A673 (cell line): ENCODE measurements at regions not wholly inside any gene's neighbourhood (a gene's known extent, or its start where the extent isn't known, plus 50 kb on each side); places are given as distances from the start of the nearest gene placed in this dataset.

ENCODE experiments used
- BruUV-seq: library from RNA; stranded (reverse); fragments of 400-500 nt; replicated peaks from 2 replicates; lab custom pipeline; 2021; lab: Mats Ljungman, UMichigan
- CTCF ChIA-PET: fragments of 300-600 bp; sonication (Branson Sonifier 250); formaldehyde crosslinking; loops from one replicate; lab custom pipeline; 2022; ENCODE audit warnings: antibody characterized with exemption; lab: Charles Lee
- POLR2A ChIA-PET: fragments of 300-600 bp; sonication (Branson Sonifier 250); formaldehyde crosslinking; loops from one replicate; lab custom pipeline; 2022; ENCODE audit warnings: antibody characterized with exemption; ENCODE audit not compliant: low non-redundant PET; lab: Charles Lee
- DNase-seq: peaks from one replicate; pipeline ENCODE4 v3.0.0-alpha.2; 2015; ENCODE audit warnings: low spot score
- H3K27ac ChIP-seq: fragments of 200-600 bp; sonication (generic); 2 replicates; pipeline ENCODE4 v1.5.1; 2016; ENCODE audit warnings: mixed run types, low read depth, mild to moderate bottlenecking, mixed read lengths, antibody characterized with exemption, low read length; ENCODE audit not compliant: poor library complexity, severe bottlenecking
- H3K27me3 ChIP-seq: fragments of 200-600 bp; sonication (generic); replicated peaks from 2 replicates; pipeline ENCODE4 v1.6.1; 2017; ENCODE audit warnings: mixed run types, low read depth, mild to moderate bottlenecking, mixed read lengths, antibody characterized with exemption, low read length; ENCODE audit not compliant: insufficient read depth, poor library complexity
- H3K36me3 ChIP-seq: fragments of 200-600 bp; sonication (generic); 2 replicates; pipeline ENCODE4 v1.6.1; 2016; ENCODE audit warnings: mixed run types, mild to moderate bottlenecking, mixed read lengths, antibody characterized with exemption, low read length; ENCODE audit not compliant: insufficient read depth, poor library complexity, severe bottlenecking
- H3K4me1 ChIP-seq: fragments of 200-600 bp; sonication (generic); 2 replicates; pipeline ENCODE4 v1.6.1; 2017; ENCODE audit warnings: mixed run types, mild to moderate bottlenecking, mixed read lengths, antibody characterized with exemption, low read length; ENCODE audit not compliant: insufficient read depth, poor library complexity, severe bottlenecking
- H3K4me3 ChIP-seq: fragments of 200-600 bp; sonication (generic); 2 replicates; pipeline ENCODE4 v1.5.1; 2016; ENCODE audit warnings: low read depth, mixed run types, mild to moderate bottlenecking, mixed read lengths, low read length; ENCODE audit not compliant: poor library complexity, severe bottlenecking
- H3K9me3 ChIP-seq: fragments of 200-600 bp; sonication (generic); 2 replicates; pipeline ENCODE4 v1.6.1; 2016; ENCODE audit warnings: mixed run types, low read depth, mild to moderate bottlenecking, mixed read lengths, antibody characterized with exemption, low read length; ENCODE audit not compliant: poor library complexity, severe bottlenecking
- CTCF ChIP-seq: fragments of 300-800, 200-600 bp; sonication (generic); conservative IDR thresholded peaks from 2 replicates; pipeline ENCODE4 v1.5.1; 2017; ENCODE audit warnings: low read depth, mild to moderate bottlenecking, antibody characterized with exemption, low read length, moderate library complexity, mixed read lengths
- EZH2 ChIP-seq: fragments of 200-600 bp; sonication (generic); IDR thresholded peaks from 2 replicates; pipeline ENCODE4 v1.6.1; 2017; ENCODE audit warnings: borderline replicate concordance, low read depth, mild to moderate bottlenecking, mixed read lengths, antibody characterized with exemption, low read length; ENCODE audit not compliant: poor library complexity, severe bottlenecking
- intact Hi-C: fragments of 100-400 bp; cut with micrococcal nuclease; formaldehyde crosslinking; loops from one replicate; pipeline ENCODE4 v1.10.0; 2022; ENCODE audit not compliant: unreplicated experiment

DNA sequence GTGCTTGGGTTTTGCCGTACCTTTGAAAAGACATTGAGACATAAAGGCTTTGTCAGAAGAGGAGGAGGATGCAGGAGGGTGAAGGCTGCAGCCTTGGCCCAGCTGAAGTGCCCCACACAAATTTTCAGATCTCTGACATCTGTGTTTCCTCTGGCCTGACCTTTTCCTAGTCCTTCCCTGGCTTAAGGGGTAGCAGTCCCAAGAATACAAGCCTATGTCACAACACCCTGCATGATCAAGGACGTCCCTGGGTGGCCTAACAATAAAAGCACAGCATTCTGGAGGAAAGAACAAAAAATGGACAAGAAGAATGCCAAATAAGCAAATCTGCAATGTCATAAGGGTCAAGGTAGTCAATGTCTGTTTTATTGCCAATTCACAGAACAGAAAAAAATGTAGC is 80.8 kb upstream of the FAM9C start:
- no peaks in the 10 kb centered on the region for H3K4me1 ChIP-seq
- H3K9me3 ChIP-seq, result no peaks in the 10 kb centered on the region
- no TSS peak for BruUV-seq
- intact Hi-C loops, result no loop called here
- H3K36me3 ChIP-seq, result no peaks in the 10 kb centered on the region
- CTCF ChIA-PET, result no interaction called here
- no peak overlapping the region for H3K27ac ChIP-seq
- no peak for DNase-seq
- H3K27me3 ChIP-seq, result no peaks in the 10 kb centered on the region
- TF ChIP-seq CTCF, result no peak
- TF ChIP-seq EZH2, result no peak
- POLR2A ChIA-PET, result no interaction called here
- H3K4me3 ChIP-seq, result no peak overlapping the region

GRCh38 chrX:13123857-13124345 is 79.5 kb upstream of the FAM9C start:
- no peaks in the 10 kb centered on the region for H3K27me3 ChIP-seq
- TF ChIP-seq EZH2 (no peak), CTCF (no peak)
- no peaks in the 10 kb centered on the region for H3K9me3 ChIP-seq
- no peak overlapping the region for H3K4me3 ChIP-seq
- H3K27ac ChIP-seq, result no peak overlapping the region
- no TSS peak for BruUV-seq
- intact Hi-C loops, result no loop called here
- H3K4me1 ChIP-seq, result no peaks in the 10 kb centered on the region
- ChIA-PET CTCF (no interaction called here), POLR2A (no interaction called here)
- H3K36me3 ChIP-seq, result no peaks in the 10 kb centered on the region
- no peak for DNase-seq

- H3K4me1 ChIP-seq, result no peaks in the 10 kb centered on the region
- no peaks in the 10 kb centered on the region for H3K27me3 ChIP-seq
- no TSS peak for BruUV-seq
- intact Hi-C loops, result no loop called here
- H3K9me3 ChIP-seq, result no peaks in the 10 kb centered on the region
- no peak for TF ChIP-seq CTCF
- POLR2A ChIA-PET, result no interaction called here
- no peak overlapping the region for H3K27ac ChIP-seq
- CTCF ChIA-PET, result no interaction called here
- no peak overlapping the region for H3K4me3 ChIP-seq
- DNase-seq, result no peak
- no peaks in the 10 kb centered on the region for H3K36me3 ChIP-seq
Measured at GRCh38 chrX:13123247-13123856, 78.9 kb upstream of the FAM9C start.
